Upper lobe of left lung (tissue), 4 donors: ENCODE measurements at regions not wholly inside any gene's neighbourhood (a gene's known extent, or its start where the extent isn't known, plus 50 kb on each side); places are given as distances from the start of the nearest gene placed in this dataset.

Experiments used
- POLR2A ChIP-seq, 4 donors: fragments of 450-650 bp; IDR thresholded peaks; one replicate each; pipeline ENCODE4 v1.5.1; 2016 to 2017; ENCODE audit warnings: antibody characterized with exemption in 4 of 4, mild to moderate bottlenecking in 2 of 4
- TF ChIP-seq, protein P1 (sequence below), 6 experiments: fragments of 450-650 bp in 4 of 6; fragments of 200-600 bp in 2 of 6; sonication (generic) in 2 of 6; IDR thresholded peaks; one replicate each; pipeline ENCODE4 v1.5.1; 2016 to 2019; ENCODE audit warnings: antibody characterized with exemption in 6 of 6

GRCh38 chr11:71130106-71130505 is 122.3 kb downstream of the SHANK2 start:
- TF ChIP-seq, protein P1, sequence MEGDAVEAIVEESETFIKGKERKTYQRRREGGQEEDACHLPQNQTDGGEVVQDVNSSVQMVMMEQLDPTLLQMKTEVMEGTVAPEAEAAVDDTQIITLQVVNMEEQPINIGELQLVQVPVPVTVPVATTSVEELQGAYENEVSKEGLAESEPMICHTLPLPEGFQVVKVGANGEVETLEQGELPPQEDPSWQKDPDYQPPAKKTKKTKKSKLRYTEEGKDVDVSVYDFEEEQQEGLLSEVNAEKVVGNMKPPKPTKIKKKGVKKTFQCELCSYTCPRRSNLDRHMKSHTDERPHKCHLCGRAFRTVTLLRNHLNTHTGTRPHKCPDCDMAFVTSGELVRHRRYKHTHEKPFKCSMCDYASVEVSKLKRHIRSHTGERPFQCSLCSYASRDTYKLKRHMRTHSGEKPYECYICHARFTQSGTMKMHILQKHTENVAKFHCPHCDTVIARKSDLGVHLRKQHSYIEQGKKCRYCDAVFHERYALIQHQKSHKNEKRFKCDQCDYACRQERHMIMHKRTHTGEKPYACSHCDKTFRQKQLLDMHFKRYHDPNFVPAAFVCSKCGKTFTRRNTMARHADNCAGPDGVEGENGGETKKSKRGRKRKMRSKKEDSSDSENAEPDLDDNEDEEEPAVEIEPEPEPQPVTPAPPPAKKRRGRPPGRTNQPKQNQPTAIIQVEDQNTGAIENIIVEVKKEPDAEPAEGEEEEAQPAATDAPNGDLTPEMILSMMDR (IDR thresholded peaks at IDR 0.05): no peak
- no peak for TF ChIP-seq POLR2A (IDR thresholded peaks at IDR 0.05)
